ENCODE measurements at regions not wholly inside any gene's neighbourhood (a gene's known extent, or its start where the extent isn't known, plus 50 kb on each side); places are given as distances from the start of the nearest gene placed in this dataset.

DNA sequence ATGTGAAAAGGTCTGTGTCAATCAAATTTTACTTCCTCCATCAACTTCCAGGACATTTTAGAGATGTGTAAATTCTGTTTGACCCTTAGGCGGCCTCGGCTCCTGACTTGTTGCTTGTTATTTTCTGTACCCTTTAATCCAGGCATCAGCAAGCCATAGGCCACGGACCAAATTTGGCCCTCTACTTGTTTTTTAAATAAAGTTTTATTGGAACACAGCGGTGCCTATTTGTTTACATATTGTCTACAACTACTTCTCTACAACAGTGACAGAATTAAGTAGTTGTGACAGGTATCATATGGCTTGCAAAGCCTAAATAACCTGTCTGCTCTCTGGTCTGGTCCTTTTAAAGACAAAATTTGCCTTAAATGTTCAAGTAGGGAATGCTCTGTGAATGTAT is 132.1 kb downstream of the AACS start:
- Histone ChIP-seq H3K4me2 (no peak overlapping the region), H3K36me3 (ENCODE audit: low read depth) (no peaks in the 10 kb centered on the region), H3K27ac (no peak overlapping the region), H3K79me2 (ENCODE audit: low read depth) (no peaks in the 10 kb centered on the region), H3K4me1 (replicated peaks; ENCODE audit: insufficient read depth) (no peaks in the 10 kb centered on the region), H4K20me1 (ENCODE audit: insufficient read depth) (no peaks in the 10 kb centered on the region; the same call in 1 of the 2 replicates), H2AFZ (no peak overlapping the region), H3K9me2 (ENCODE audit: insufficient read depth) (no peaks in the 10 kb centered on the region), H3K9me3 (ENCODE audit: insufficient read depth, low read depth) (no peaks in the 10 kb centered on the region), H3F3A (ENCODE audit: insufficient read depth, low read depth) (no peaks in the 10 kb centered on the region), H3K4me3 (no peak overlapping the region), H3K27me3 (ENCODE audit: insufficient read depth, low read depth) (peaks cover 87% of the 10 kb centered on the region)
- BruUV-seq (replicated peaks), result no TSS peak
- DNase-seq, result no peak
- no peak for TF ChIP-seq EZH2 (IDR thresholded peaks at IDR 0.05; ENCODE audit: low read depth)
- TF ChIP-seq, protein P1, sequence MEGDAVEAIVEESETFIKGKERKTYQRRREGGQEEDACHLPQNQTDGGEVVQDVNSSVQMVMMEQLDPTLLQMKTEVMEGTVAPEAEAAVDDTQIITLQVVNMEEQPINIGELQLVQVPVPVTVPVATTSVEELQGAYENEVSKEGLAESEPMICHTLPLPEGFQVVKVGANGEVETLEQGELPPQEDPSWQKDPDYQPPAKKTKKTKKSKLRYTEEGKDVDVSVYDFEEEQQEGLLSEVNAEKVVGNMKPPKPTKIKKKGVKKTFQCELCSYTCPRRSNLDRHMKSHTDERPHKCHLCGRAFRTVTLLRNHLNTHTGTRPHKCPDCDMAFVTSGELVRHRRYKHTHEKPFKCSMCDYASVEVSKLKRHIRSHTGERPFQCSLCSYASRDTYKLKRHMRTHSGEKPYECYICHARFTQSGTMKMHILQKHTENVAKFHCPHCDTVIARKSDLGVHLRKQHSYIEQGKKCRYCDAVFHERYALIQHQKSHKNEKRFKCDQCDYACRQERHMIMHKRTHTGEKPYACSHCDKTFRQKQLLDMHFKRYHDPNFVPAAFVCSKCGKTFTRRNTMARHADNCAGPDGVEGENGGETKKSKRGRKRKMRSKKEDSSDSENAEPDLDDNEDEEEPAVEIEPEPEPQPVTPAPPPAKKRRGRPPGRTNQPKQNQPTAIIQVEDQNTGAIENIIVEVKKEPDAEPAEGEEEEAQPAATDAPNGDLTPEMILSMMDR (conservative IDR thresholded peaks at IDR 0.05), result no peak
- POLR2A ChIA-PET (ENCODE audit: unreplicated experiment), result no interaction called here
- CTCF ChIA-PET, result no interaction called here
- intact Hi-C loops (cut with micrococcal nuclease; ENCODE audit: unreplicated experiment), result no loop called here

DNA sequence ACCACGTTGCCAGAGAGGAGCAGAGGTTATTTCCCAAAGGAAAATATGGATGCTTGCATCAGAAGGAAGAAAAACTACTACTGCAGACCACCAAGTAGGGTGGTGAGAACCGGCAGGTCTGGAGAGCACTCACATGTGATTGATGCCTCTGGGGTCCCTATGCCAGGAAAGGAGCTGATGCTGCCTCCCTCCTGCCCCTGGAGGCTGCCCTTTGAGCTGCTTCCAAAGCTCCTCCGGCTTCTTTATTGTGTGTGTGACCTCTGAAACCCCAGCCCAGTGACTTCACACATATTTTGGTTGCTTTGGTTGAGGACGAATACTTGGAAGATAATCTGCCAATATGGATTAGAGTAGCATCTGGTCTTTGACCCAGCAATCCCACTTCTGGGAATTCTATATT is 133.4 kb downstream of the AACS start:
- no peak overlapping the region for H3K4me2 ChIP-seq
- no peaks in the 10 kb centered on the region; the same call in 1 of the 2 replicates for H4K20me1 ChIP-seq (ENCODE audit: insufficient read depth)
- H3K27me3 ChIP-seq (ENCODE audit: insufficient read depth, low read depth), result peaks cover 76% of the 10 kb centered on the region
- H3K4me3 ChIP-seq, result no peak overlapping the region
- POLR2A ChIA-PET (ENCODE audit: unreplicated experiment), result no interaction called here
- no peaks in the 10 kb centered on the region for H3K9me2 ChIP-seq (ENCODE audit: insufficient read depth)
- H3K9me3 ChIP-seq (ENCODE audit: insufficient read depth, low read depth), result no peaks in the 10 kb centered on the region
- H3K27ac ChIP-seq, result no peak overlapping the region
- BruUV-seq (replicated peaks), result no TSS peak
- H3F3A ChIP-seq (ENCODE audit: insufficient read depth, low read depth), result no peaks in the 10 kb centered on the region
- DNase-seq, result no peak
- intact Hi-C loops (cut with micrococcal nuclease; ENCODE audit: unreplicated experiment), result no loop called here
- CTCF ChIA-PET, result no interaction called here
- H3K4me1 ChIP-seq (replicated peaks; ENCODE audit: insufficient read depth), result no peaks in the 10 kb centered on the region
- H3K79me2 ChIP-seq (ENCODE audit: low read depth), result no peaks in the 10 kb centered on the region
- H2AFZ ChIP-seq, result no peak overlapping the region
- H3K36me3 ChIP-seq (ENCODE audit: low read depth), result no peaks in the 10 kb centered on the region
- TF ChIP-seq EZH2 (IDR thresholded peaks at IDR 0.05; ENCODE audit: low read depth), result no peak
- TF ChIP-seq, protein P1 (conservative IDR thresholded peaks at IDR 0.05), result no peak

- Histone ChIP-seq H3K27ac (no peak overlapping the region), H2AFZ (no peak overlapping the region), H3K79me2 (ENCODE audit: low read depth) (no peaks in the 10 kb centered on the region), H3K4me2 (no peak overlapping the region), H3K9me3 (ENCODE audit: insufficient read depth, low read depth) (no peaks in the 10 kb centered on the region), H3F3A (ENCODE audit: insufficient read depth, low read depth) (no peaks in the 10 kb centered on the region), H3K36me3 (ENCODE audit: low read depth) (no peaks in the 10 kb centered on the region), H3K4me1 (replicated peaks; ENCODE audit: insufficient read depth) (no peaks in the 10 kb centered on the region), H3K4me3 (no peak overlapping the region), H4K20me1 (ENCODE audit: insufficient read depth) (no peaks in the 10 kb centered on the region), H3K9me2 (ENCODE audit: insufficient read depth) (no peaks in the 10 kb centered on the region), H3K27me3 (ENCODE audit: insufficient read depth, low read depth) (peaks cover 66% of the 10 kb centered on the region)
- POLR2A ChIA-PET (ENCODE audit: unreplicated experiment), result no interaction called here
- DNase-seq, result no peak
- TF ChIP-seq, protein P1 (conservative IDR thresholded peaks at IDR 0.05), result no peak
- no peak for TF ChIP-seq EZH2 (IDR thresholded peaks at IDR 0.05; ENCODE audit: low read depth)
- CTCF ChIA-PET, result no interaction called here
- intact Hi-C loops (cut with micrococcal nuclease; ENCODE audit: unreplicated experiment), result no loop called here
- BruUV-seq (replicated peaks), result no TSS peak
These were observed 135.9 kb downstream of the AACS start for GRCh38 chr12:125201090-125201489.
